Lung (tissue), 11 donors: ENCODE measurements at regions not wholly inside any gene's neighbourhood (a gene's known extent, or its start where the extent isn't known, plus 50 kb on each side); places are given as distances from the start of the nearest gene placed in this dataset.

Experiments
- ATAC-seq: fragments of 200-7000 bp; cut with Tn5 transposase; one replicate; pipeline ENCODE4 v1.9.1; 2020; ENCODE audit warnings: moderate number of reproducible peaks; ENCODE audit not compliant: insufficient read depth, low FRiP score
- DNase-seq, 3 donors: peaks; one replicate each; pipeline ENCODE4 v3.0.0-alpha.2; 2013 to 2017
- H3K27ac ChIP-seq, 2 donors: one replicate each; pipeline ENCODE4 v1.5.1; 2013; ENCODE audit warnings: mild to moderate bottlenecking in 2 of 2, moderate library complexity in 2 of 2, control low read depth in 1 of 2, inconsistent platforms in 1 of 2, low read depth in 1 of 2, low read length in 1 of 2
- H3K27me3 ChIP-seq, 3 donors: one replicate each; pipeline ENCODE4 v1.5.1; 2013; ENCODE audit warnings: low read length in 2 of 3; ENCODE audit not compliant: control insufficient read depth in 3 of 3, insufficient read depth in 3 of 3
- H3K36me3 ChIP-seq, 4 donors: one replicate each; pipeline ENCODE4 v1.5.1; 2013; ENCODE audit warnings: low read length in 4 of 4, mild to moderate bottlenecking in 1 of 4, moderate library complexity in 1 of 4; ENCODE audit not compliant: control insufficient read depth in 4 of 4, insufficient read depth in 4 of 4
- H3K4me1 ChIP-seq, 5 donors: one replicate each; pipeline ENCODE4 v1.5.1; 2013; ENCODE audit warnings: low read length in 5 of 5, mild to moderate bottlenecking in 2 of 5, moderate library complexity in 1 of 5; ENCODE audit not compliant: control insufficient read depth in 5 of 5, insufficient read depth in 5 of 5
- H3K4me3 ChIP-seq: one replicate; pipeline ENCODE4 v1.5.1; 2013; ENCODE audit warnings: mild to moderate bottlenecking, control low read depth, moderate library complexity
- H3K9ac ChIP-seq, 2 donors: one replicate each; pipeline ENCODE4 v1.5.1; 2013; ENCODE audit warnings: low read length in 2 of 2, control low read depth in 1 of 2; ENCODE audit not compliant: insufficient read depth in 1 of 2
- H3K9me3 ChIP-seq, 4 donors: one replicate each; pipeline ENCODE4 v1.5.1; 2013; ENCODE audit warnings: low read length in 3 of 4, mild to moderate bottlenecking in 1 of 4, moderate library complexity in 1 of 4; ENCODE audit not compliant: control insufficient read depth in 4 of 4, insufficient read depth in 3 of 4
- CTCF ChIP-seq: IDR thresholded peaks from 2 replicates; pipeline ENCODE4 v1.5.1; 2012; ENCODE audit warnings: mild to moderate bottlenecking; ENCODE audit errors: control extremely low read depth, extremely low read depth
- WGBS, 2 donors: extraction: QIAGEN DNeasy Blood & Tissue Kit; methylation state at CpG; one replicate each; pipeline ENCODE4 v1.1.7; 2013; 5-methylcytosine and 5-hydroxymethylcytosine counted together
- donor health status: control.
- donor health status: control.
- donor health status: Bipolar disorder and iron deficiency.
- donor health status: healthy.
- donor health status: DM: yes; HTN: yes; CAD: no.

- WGBS, 2 donors: 67 to 85% methylated on average over 3 of the region's 3 CpGs
- no peak for TF ChIP-seq CTCF
- DNase-seq (no peak), ATAC-seq (no peak)
- Histone ChIP-seq H3K27ac (no peak overlapping the region), H3K27me3 (no peaks in the 10 kb centered on the region), H3K4me3 (no peak overlapping the region), H3K9me3 (no peaks in the 10 kb centered on the region), H3K36me3 (no peaks in the 10 kb centered on the region), H3K9ac (no peak overlapping the region), H3K4me1 (peaks cover 2 to 12% (median 4%) of the 10 kb centered on the region in 5 donors)
These were observed 70.1 kb upstream of the PALM2AKAP2 start for GRCh38 chr9:109709866-109710265.

GRCh38 chr9:109710830-109711229, 69.2 kb upstream of the PALM2AKAP2 start:
- DNase-seq: no peak
- no peak overlapping the region for H3K27ac ChIP-seq
- no peak overlapping the region for H3K9ac ChIP-seq
- TF ChIP-seq CTCF: no peak
- peaks cover 2 to 12% (median 4%) of the 10 kb centered on the region in 5 donors for H3K4me1 ChIP-seq
- H3K27me3 ChIP-seq: no peaks in the 10 kb centered on the region
- ATAC-seq: no peak
- 60 to 70% methylated on average over 1 of the region's 1 CpG for WGBS, 2 donors
- no peaks in the 10 kb centered on the region for H3K36me3 ChIP-seq
- no peaks in the 10 kb centered on the region for H3K9me3 ChIP-seq
- no peak overlapping the region for H3K4me3 ChIP-seq

GRCh38 chr9:109715344-109715743, 64.7 kb upstream of the PALM2AKAP2 start:
- ATAC-seq (no peak), DNase-seq (no peak)
- Histone ChIP-seq H3K4me3 (no peak overlapping the region), H3K27ac (no peak overlapping the region), H3K9ac (no peak overlapping the region), H3K9me3 (peaks cover 0 to 2% (median 0%) of the 10 kb centered on the region in 4 donors), H3K36me3 (no peaks in the 10 kb centered on the region), H3K4me1 (peaks cover 0 to 14% (median 0%) of the 10 kb centered on the region in 5 donors), H3K27me3 (no peaks in the 10 kb centered on the region)
- WGBS, 2 donors: 77 to 80% methylated on average over 6 of the region's 6 CpGs
- no peak for TF ChIP-seq CTCF

GRCh38 chr9:109716631-109717030, 63.4 kb upstream of the PALM2AKAP2 start:
- no peak for DNase-seq
- Histone ChIP-seq H3K9ac (no peak overlapping the region), H3K4me3 (no peak overlapping the region), H3K27ac (no peak overlapping the region), H3K9me3 (peaks cover 0 to 2% (median 0%) of the 10 kb centered on the region in 4 donors), H3K27me3 (no peaks in the 10 kb centered on the region), H3K4me1 (peaks cover 0 to 21% (median 0%) of the 10 kb centered on the region in 5 donors), H3K36me3 (no peaks in the 10 kb centered on the region)
- TF ChIP-seq CTCF: no peak
- ATAC-seq: no peak
- WGBS, 2 donors: 83 to 92% methylated on average over 1 of the region's 1 CpG
